GM18873 (cell line): ENCODE measurements at regions not wholly inside any gene's neighbourhood (a gene's known extent, or its start where the extent isn't known, plus 50 kb on each side); places are given as distances from the start of the nearest gene placed in this dataset.
"Not testable (repeated sequence)": the region's sequence is repeated elsewhere in the genome, so short reads cannot be mapped to it uniquely, and the experiment has no call there.

ENCODE experiments used
- ATAC-seq: cut with Tn5 transposase; IDR thresholded peaks from one replicate; pipeline ENCODE4 v1.9.1; 2021; ENCODE audit warnings: mild to moderate bottlenecking, moderate library complexity, moderate number of reproducible peaks; ENCODE audit not compliant: unreplicated experiment, low FRiP score

DNA sequence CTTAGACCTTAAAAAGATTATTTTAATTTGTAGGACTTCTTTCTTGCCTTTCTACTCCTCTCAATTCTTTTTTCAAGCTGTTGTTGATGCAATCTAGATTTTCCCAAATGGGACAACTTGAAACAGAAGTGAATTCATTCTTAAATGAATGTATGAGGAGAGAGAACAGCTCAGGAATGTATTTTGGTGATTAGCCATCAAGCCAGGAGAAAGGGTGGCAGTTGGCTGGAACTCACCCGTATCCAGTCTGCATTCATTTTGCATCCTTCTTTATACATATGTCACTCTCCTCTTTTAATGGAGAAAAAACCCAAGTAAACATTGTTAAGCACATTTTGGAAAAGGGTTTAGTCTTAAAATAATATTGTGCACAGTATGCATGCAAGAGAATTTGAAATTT, 251.3 kb downstream of the REEP3 start:
- no peak for ATAC-seq

- no peak for ATAC-seq
Observed at GRCh38 chr10:63773106-63773505, 251.9 kb downstream of the REEP3 start.

DNA sequence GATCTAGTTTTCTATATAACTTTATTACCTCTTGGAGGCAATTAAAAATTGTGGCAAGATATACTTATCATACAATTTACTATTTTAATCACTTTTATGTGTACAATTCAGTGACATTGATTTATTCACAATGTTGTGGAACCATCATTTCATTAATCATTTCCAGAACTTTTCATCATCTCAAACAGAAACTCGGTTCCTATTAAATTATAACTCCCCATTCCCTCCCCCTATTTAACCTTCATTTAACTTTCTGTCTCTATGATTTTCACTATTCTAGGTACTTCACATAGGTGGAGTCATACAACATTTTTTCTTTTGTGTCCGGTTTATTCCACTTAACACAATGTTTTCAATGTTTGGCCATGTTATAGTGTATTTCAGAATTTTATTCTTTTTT, 252.8 kb downstream of the REEP3 start:
- ATAC-seq, result no peak

- no peak for ATAC-seq
Observed at GRCh38 chr10:63780101-63780500, 258.9 kb downstream of the REEP3 start.

- no peak for ATAC-seq
Observed at GRCh38 chr10:63781226-63781625, 260.0 kb downstream of the REEP3 start.

- ATAC-seq, result no peak
Observed at GRCh38 chr10:63783882-63784281, 262.7 kb downstream of the REEP3 start.

GRCh38 chr10:63788152-63788821, 267.1 kb downstream of the REEP3 start:
- ATAC-seq, result no peak

DNA sequence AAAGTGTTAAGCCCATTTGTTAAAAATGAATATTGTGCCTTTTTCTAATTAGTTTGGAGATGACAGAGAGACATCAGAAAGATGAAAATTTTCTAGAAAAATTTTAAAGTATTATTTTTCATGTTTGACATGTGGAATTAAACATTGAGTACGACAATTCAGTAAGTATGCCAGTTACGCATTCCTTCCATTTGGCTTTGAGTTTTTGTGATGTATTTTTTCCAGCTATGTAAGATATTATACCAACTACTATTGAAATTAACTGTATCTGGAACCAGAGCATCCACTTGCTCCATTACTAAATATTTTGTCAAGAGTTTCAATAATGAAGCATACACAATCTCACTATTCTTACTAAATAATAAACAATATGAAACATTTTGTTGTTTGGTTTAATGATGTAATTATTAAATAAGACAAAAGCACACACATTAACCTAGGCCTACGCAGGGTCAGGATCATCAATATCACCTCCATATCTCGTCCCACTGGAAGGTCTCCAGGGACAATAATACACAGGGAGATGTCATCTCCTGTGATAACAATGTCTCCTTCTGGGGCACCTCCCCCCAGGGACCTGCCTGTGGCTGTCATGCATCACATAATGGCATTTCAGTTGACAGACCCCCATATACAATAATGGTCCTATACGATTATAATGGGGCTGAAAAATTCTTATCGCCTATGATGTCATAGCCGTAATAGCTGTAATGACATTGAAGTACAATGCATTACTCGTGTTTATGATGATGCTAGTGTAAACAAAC, 274.1 kb downstream of the REEP3 start:
- no peak for ATAC-seq

GRCh38 chr10:63798599-63799498, 277.6 kb downstream of the REEP3 start:
- ATAC-seq, result no peak

GRCh38 chr10:63799521-63800300, 278.5 kb downstream of the REEP3 start:
- ATAC-seq, result no peak

GRCh38 chr10:63801166-63801565, 280.0 kb downstream of the REEP3 start:
- no peak for ATAC-seq

- ATAC-seq, result no peak
Observed at GRCh38 chr10:63806330-63806729, 285.1 kb downstream of the REEP3 start.

GRCh38 chr10:63812501-63812900, 291.3 kb downstream of the REEP3 start:
- no peak for ATAC-seq

DNA sequence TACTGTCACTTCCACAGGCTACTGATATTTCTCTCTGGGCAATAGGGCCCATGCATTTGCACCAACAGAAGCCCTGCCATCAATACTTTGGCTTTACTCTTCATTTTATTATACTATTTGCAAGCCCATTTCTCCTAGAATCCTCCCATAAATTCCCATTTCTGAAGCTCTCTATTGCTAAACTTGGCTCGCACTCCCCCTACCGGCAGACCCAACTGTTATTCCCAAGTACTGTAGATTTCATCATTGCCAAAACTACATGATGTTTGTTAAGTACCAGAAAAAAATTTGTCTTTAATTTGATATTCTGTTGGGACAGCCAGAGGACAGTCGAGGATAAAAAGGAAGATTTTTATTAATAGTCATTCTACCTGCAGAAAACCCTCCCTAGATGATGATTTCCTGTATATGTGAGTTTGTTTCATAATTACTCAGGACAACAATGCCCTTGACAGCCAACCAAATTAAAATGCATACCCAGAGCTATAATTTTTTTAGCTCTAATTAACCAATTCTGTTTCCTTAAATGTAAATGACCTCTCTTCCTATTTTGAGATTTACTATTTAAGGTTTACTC, 298.6 kb downstream of the REEP3 start:
- ATAC-seq, result no peak

GRCh38 chr10:63822496-63822895, 301.3 kb downstream of the REEP3 start:
- no peak for ATAC-seq

- no peak for ATAC-seq
Observed at GRCh38 chr10:63825111-63825510, 303.9 kb downstream of the REEP3 start.

GRCh38 chr10:63825766-63826165, 304.6 kb downstream of the REEP3 start:
- no peak for ATAC-seq

- ATAC-seq, result not testable (repeated sequence)
Observed at GRCh38 chr10:63827018-63827417, 305.8 kb downstream of the REEP3 start.

DNA sequence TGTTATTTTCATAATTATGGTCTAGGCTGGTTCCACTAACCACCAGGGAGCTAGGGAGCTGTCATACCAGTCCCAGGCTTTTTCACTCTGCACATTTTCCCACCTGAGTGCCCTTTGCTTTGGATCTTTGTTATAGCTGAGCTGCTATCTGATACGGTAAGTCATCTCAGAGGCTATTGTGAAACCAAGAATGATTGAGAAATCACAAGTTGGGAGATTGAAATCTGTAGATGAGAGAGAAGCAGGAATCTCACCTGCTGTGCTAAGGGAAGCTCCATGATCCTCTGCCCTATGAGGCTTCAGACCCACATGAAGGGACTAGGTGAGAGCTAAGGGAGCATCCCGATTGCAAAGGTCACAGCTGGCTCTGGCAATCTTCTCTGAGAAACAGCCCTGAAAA, 307.8 kb downstream of the REEP3 start:
- no peak for ATAC-seq

GRCh38 chr10:63829573-63830149, 308.5 kb downstream of the REEP3 start:
- ATAC-seq, result no peak
